ENCODE measurements at regions not wholly inside any gene's neighbourhood (a gene's known extent, or its start where the extent isn't known, plus 50 kb on each side); places are given as distances from the start of the nearest gene placed in this dataset.

GRCh38 chr14:85024931-85025330 is 505.0 kb upstream of the FLRT2 start:
- DNase-seq = no peak
- no peaks in the 10 kb centered on the region for H3K27me3 ChIP-seq
- H3K9me3 ChIP-seq (replicated peaks) = no peaks in the 10 kb centered on the region
- no peak overlapping the region for H3K27ac ChIP-seq
- H3K36me3 ChIP-seq = no peaks in the 10 kb centered on the region
- H3K4me1 ChIP-seq = no peaks in the 10 kb centered on the region
- H3K4me3 ChIP-seq = no peak overlapping the region

- Histone ChIP-seq H3K36me3 (no peaks in the 10 kb centered on the region), H3K4me3 (no peak overlapping the region), H3K27ac (no peak overlapping the region), H3K9me3 (replicated peaks) (no peaks in the 10 kb centered on the region), H3K27me3 (no peaks in the 10 kb centered on the region), H3K4me1 (no peaks in the 10 kb centered on the region)
- no peak for DNase-seq
Observed at GRCh38 chr14:85027681-85028370, 502.1 kb upstream of the FLRT2 start.

- H3K27me3 ChIP-seq = no peaks in the 10 kb centered on the region
- H3K9me3 ChIP-seq (replicated peaks) = no peaks in the 10 kb centered on the region
- H3K36me3 ChIP-seq = no peaks in the 10 kb centered on the region
- no peak for DNase-seq
- H3K4me1 ChIP-seq = no peaks in the 10 kb centered on the region
- no peak overlapping the region for H3K4me3 ChIP-seq
- H3K27ac ChIP-seq = no peak overlapping the region
Observed at GRCh38 chr14:85037411-85037810, 492.5 kb upstream of the FLRT2 start.

- no peak for DNase-seq
- Histone ChIP-seq H3K4me1 (no peaks in the 10 kb centered on the region), H3K9me3 (replicated peaks) (no peaks in the 10 kb centered on the region), H3K4me3 (no peak overlapping the region), H3K36me3 (no peaks in the 10 kb centered on the region), H3K27me3 (no peaks in the 10 kb centered on the region), H3K27ac (no peak overlapping the region)
Observed at GRCh38 chr14:85038526-85039352, 491.2 kb upstream of the FLRT2 start.

GRCh38 chr14:85039353-85039626 is 490.7 kb upstream of the FLRT2 start:
- H3K9me3 ChIP-seq (replicated peaks) = no peaks in the 10 kb centered on the region
- no peaks in the 10 kb centered on the region for H3K27me3 ChIP-seq
- H3K4me3 ChIP-seq = no peak overlapping the region
- DNase-seq = no peak
- H3K4me1 ChIP-seq = no peaks in the 10 kb centered on the region
- no peaks in the 10 kb centered on the region for H3K36me3 ChIP-seq
- no peak overlapping the region for H3K27ac ChIP-seq

GRCh38 chr14:85040046-85040685 is 489.8 kb upstream of the FLRT2 start:
- peak; percentile 13 to 38 for DNase-seq

GRCh38 chr14:85041618-85042017 is 488.3 kb upstream of the FLRT2 start:
- Histone ChIP-seq H3K27ac (no peak overlapping the region), H3K27me3 (no peaks in the 10 kb centered on the region), H3K4me3 (no peak overlapping the region), H3K36me3 (no peaks in the 10 kb centered on the region), H3K4me1 (no peaks in the 10 kb centered on the region), H3K9me3 (replicated peaks) (no peaks in the 10 kb centered on the region)
- DNase-seq = no peak

More at GRCh38 chr14:85040046-85040685, 489.8 kb upstream of the FLRT2 start:
- Histone ChIP-seq H3K4me3 (no peak overlapping the region), H3K27ac (no peak overlapping the region), H3K36me3 (no peaks in the 10 kb centered on the region), H3K27me3 (no peaks in the 10 kb centered on the region), H3K4me1 (no peaks in the 10 kb centered on the region), H3K9me3 (replicated peaks) (no peaks in the 10 kb centered on the region)

GRCh38 chr14:85042301-85042700 is 487.6 kb upstream of the FLRT2 start:
- Histone ChIP-seq H3K27ac (no peak overlapping the region), H3K4me1 (no peaks in the 10 kb centered on the region), H3K9me3 (replicated peaks) (no peaks in the 10 kb centered on the region), H3K36me3 (no peaks in the 10 kb centered on the region), H3K4me3 (no peak overlapping the region), H3K27me3 (no peaks in the 10 kb centered on the region)
- no peak for DNase-seq

- Histone ChIP-seq H3K4me1 (no peaks in the 10 kb centered on the region), H3K9me3 (replicated peaks) (no peaks in the 10 kb centered on the region), H3K27me3 (no peaks in the 10 kb centered on the region), H3K4me3 (no peak overlapping the region), H3K36me3 (no peaks in the 10 kb centered on the region), H3K27ac (no peak overlapping the region)
- no peak for DNase-seq
Observed at GRCh38 chr14:85050180-85050579, 479.8 kb upstream of the FLRT2 start.

GRCh38 chr14:85052646-85053045 is 477.3 kb upstream of the FLRT2 start:
- no peak overlapping the region for H3K4me3 ChIP-seq
- H3K27ac ChIP-seq = no peak overlapping the region
- no peaks in the 10 kb centered on the region for H3K9me3 ChIP-seq (replicated peaks)
- H3K4me1 ChIP-seq = no peaks in the 10 kb centered on the region
- no peaks in the 10 kb centered on the region for H3K36me3 ChIP-seq
- H3K27me3 ChIP-seq = no peaks in the 10 kb centered on the region
- no peak for DNase-seq

GRCh38 chr14:85054178-85054577 is 475.8 kb upstream of the FLRT2 start:
- no peaks in the 10 kb centered on the region for H3K27me3 ChIP-seq
- no peaks in the 10 kb centered on the region for H3K9me3 ChIP-seq (replicated peaks)
- no peak overlapping the region for H3K27ac ChIP-seq
- H3K36me3 ChIP-seq = no peaks in the 10 kb centered on the region
- no peaks in the 10 kb centered on the region for H3K4me1 ChIP-seq
- no peak for DNase-seq
- no peak overlapping the region for H3K4me3 ChIP-seq

GRCh38 chr14:85056267-85056666 is 473.7 kb upstream of the FLRT2 start:
- no peak for DNase-seq
- no peaks in the 10 kb centered on the region for H3K27me3 ChIP-seq
- no peaks in the 10 kb centered on the region for H3K36me3 ChIP-seq
- H3K9me3 ChIP-seq (replicated peaks) = no peaks in the 10 kb centered on the region
- no peaks in the 10 kb centered on the region for H3K4me1 ChIP-seq
- no peak overlapping the region for H3K4me3 ChIP-seq
- no peak overlapping the region for H3K27ac ChIP-seq

- Histone ChIP-seq H3K4me3 (no peak overlapping the region), H3K4me1 (no peaks in the 10 kb centered on the region), H3K9me3 (replicated peaks) (no peaks in the 10 kb centered on the region), H3K36me3 (no peaks in the 10 kb centered on the region), H3K27ac (no peak overlapping the region), H3K27me3 (no peaks in the 10 kb centered on the region)
- no peak for DNase-seq
Observed at GRCh38 chr14:85057221-85057620, 472.7 kb upstream of the FLRT2 start.

- Histone ChIP-seq H3K27ac (no peak overlapping the region), H3K4me1 (no peaks in the 10 kb centered on the region)
- no peak for DNase-seq
Observed at GRCh38 chr14:85058150-85058549, 471.8 kb upstream of the FLRT2 start.

GRCh38 chr14:85060121-85060520 is 469.8 kb upstream of the FLRT2 start:
- Histone ChIP-seq H3K4me3 (no peak overlapping the region), H3K27me3 (no peaks in the 10 kb centered on the region), H3K4me1 (no peaks in the 10 kb centered on the region), H3K36me3 (no peaks in the 10 kb centered on the region), H3K9me3 (replicated peaks) (no peaks in the 10 kb centered on the region), H3K27ac (no peak overlapping the region)
- no peak for DNase-seq

More at GRCh38 chr14:85058150-85058549, 471.8 kb upstream of the FLRT2 start:
- Histone ChIP-seq H3K4me3 (no peak overlapping the region), H3K36me3 (no peaks in the 10 kb centered on the region), H3K27me3 (no peaks in the 10 kb centered on the region), H3K9me3 (replicated peaks) (no peaks in the 10 kb centered on the region)
